ENCODE measurements at regions not wholly inside any gene's neighbourhood (a gene's known extent, or its start where the extent isn't known, plus 50 kb on each side); places are given as distances from the start of the nearest gene placed in this dataset.

DNA sequence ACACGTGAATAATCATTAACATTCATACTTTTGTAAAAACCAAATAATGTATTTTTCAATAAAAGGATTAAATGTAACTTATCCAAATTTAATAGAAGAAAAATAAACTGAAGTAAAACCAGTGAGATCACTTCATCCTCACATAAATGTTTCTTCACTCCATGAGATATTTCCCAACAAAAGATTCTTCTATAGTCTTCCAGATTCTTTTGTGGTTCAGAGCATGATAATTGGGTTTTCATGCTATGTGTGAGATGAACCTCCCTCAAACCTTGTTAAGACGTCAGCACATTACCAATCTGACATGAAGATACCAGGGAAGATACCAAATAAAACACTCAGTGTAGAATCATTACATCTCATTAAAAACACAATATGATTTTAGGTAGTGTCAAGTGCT is 62.9 kb upstream of the OXGR1 start:
- DNase-seq (ENCODE audit: low read depth in 4 of 4, low spot score in 1 of 4) = no peak

DNA sequence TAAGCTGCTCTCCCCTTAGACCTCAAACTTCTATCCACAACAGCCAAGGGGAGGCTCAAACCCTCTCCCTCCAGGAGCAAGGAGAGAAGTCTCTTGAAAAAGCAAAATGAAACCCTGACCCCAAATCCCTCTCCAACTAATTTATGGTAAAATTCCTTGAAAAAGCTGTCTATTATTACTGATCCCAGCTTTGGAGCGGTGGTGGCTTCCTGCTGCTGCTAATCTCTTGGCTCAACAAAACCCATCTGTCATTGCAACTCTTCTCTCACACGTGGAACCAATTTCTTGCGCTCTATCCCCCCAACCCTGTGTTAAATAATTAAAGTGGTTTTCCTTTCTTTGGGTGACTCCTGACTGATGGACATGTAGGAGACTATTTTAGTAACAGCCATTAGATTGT is 64.1 kb upstream of the OXGR1 start:
- no peak for DNase-seq (ENCODE audit: low read depth in 4 of 4, low spot score in 1 of 4)

DNA sequence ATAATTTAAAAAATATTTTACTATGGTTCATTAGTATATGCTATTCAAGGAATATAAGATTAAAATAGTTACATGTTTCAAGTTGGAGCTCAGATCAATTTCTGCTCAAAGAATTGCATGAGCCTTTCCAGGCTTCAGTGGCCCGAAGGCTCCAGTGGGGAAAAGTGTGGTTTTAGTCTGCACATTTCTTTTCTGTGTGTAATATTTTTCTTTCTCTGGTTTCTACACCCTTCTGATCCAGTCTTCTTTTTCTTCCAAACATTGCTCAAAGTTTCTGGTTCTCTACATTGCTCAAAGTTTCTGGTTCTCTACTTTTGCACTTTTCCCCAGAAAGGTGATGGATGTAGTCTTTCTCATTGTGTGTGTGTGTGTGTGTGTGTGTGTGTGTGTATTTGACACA is 64.7 kb upstream of the OXGR1 start:
- no peak for DNase-seq (ENCODE audit: low read depth in 4 of 4, low spot score in 1 of 4)

DNA sequence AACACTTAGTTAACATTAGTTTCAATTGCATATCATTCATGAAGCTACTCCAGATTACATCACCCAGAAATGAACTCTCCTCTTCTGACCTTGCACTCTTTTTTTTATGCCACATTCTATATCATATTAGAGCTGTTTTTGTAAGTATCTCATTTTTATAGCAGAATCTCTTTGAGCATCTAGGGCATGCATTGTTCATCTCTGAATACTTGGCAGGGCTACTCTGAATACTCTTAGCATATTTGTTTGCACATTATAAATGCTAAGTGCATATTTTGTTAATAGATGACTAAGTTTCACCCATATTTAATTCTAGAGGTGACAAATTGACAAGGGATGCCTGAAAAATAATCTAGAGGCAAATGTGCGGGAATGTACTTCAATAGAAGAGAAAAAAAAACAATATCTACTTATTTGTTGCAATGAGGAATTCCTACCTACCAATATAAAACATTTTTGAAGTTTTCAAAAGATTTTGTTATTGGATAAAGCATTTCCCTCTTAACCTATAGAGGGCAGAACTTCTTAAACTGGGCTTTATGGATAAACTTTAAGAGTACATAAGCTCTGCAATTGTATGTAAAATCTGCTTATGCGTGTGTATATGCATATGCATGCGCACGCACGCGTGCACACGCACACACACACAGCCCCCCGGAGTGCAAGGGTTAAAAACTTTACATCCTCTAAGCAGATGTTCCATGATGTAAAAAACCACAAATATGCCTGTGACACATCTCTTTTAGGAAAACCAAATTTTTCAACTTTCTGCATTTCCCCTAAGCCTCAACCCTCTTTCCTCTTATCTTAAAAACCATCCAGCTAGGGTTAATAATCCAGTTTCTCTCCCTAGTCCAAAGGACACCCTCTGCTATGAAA is 73.0 kb upstream of the OXGR1 start:
- DNase-seq (ENCODE audit: low read depth in 4 of 4, low spot score in 1 of 4) = no peak

DNA sequence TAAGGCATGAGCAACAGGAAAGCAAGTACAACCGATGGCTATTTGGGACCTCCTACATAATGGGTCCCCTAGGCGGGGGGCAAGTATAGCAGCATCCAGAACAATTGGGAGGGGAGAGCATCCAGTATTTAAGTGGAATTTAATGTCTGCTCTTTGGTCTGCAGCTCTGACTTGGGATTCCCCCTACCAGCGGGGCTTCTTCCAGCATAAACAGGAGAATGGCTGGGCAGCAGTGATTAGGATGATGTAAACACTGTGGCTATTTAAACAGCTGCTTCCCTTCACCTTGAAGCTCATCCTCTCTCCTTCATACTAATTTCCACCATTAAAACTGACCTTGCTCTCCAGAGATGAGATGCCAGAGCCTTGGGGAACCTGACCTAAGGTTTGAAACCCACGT is 73.9 kb upstream of the OXGR1 start:
- no peak for DNase-seq (ENCODE audit: low read depth in 4 of 4, low spot score in 1 of 4)

DNA sequence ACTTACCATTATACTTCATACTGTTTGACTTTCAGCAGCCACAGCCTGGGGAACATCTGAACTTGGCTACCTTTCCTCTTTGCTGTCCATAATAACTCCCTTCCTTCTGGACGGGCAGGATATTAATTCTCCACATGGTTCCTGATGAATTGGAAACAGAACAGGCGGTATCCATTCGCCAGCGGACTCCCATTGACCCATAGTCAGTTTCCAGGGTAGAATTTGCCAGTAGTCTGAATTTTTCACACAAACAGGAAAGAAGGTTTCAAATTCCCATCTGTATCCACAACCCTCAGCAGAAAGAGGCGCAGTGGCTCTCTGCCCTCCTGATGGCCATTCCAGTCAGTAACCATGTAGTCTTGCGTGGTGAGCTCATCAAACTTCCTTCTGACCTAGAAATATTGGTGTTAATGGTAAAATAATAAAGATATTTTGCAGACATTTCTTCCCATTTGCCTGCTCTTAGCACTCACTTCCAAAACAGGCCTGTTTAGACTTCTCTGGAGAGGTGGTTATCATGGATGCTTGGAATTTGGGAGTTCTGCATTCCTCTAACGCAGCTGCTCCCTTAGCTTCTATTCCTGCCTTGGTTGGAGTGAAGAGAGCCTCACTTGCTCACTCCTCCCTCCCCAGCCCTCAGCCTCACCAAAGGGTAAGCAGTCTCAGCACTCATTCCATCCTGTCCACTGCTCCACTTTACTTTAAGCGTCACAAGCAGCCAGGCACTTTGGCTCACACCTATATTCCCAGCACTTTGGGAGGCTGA is 75.0 kb upstream of the OXGR1 start:
- DNase-seq (ENCODE audit: low read depth in 4 of 4, low spot score in 1 of 4) = no peak

DNA sequence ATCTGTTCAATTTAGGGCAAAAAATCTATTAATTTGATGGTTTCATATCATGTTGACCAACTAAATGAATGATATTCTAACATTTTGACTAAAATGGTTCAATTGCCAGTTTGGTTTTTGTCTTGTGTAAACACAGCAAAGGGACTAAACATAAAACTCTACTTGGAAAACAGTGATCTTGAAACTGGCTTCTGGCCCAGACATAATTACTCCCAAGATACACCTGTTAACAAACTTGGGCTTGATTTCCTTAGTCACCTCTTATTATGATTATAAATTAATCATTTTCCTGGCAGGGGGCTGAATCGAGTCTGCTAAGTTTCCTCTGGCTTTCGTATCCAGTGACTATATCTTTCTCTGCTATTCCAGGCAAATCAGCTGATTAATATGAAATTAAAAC is 78.0 kb upstream of the OXGR1 start:
- DNase-seq (ENCODE audit: low read depth in 4 of 4, low spot score in 1 of 4) = no peak

DNA sequence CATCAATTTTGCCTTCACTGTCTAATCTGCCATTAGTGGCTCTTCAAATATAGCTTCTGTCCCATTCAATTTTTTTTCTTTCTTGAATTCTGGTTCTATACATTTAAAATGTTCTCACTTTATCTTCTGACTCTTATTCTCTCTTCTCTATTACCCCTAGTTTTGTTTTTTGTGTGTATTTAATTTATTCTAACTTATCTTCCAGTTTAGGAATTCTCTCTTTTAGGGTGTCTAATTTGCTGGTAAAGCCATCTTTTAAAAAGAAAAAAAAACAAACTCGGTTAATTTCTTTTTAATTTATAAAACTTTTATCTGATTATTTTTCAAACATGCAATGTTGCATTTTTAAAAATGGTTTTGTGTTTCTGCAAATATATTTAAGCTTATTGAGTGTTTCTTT is 80.3 kb upstream of the OXGR1 start:
- no peak for DNase-seq (ENCODE audit: low read depth in 4 of 4, low spot score in 1 of 4)

DNA sequence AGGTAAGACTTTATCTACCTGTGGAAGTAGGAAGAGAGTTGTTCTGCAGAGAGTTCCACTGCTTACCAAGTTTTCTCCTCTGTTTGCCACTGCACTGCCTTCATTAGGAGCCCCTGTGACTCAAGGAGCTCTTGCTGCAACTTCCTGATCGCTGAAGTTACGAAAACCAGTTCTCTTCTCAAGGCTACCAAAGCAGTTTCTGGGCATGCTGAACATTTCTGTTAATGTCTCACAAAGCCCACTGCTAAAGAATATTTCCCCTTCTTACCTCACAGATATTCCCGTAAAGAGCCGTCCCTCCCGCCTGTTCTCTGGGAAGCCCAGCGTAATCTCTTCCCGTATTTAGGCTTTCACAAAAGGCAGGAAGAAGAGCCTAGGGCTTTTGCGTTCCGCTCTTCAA is 82.6 kb upstream of the OXGR1 start:
- no peak for DNase-seq (ENCODE audit: low read depth in 4 of 4, low spot score in 1 of 4)

DNA sequence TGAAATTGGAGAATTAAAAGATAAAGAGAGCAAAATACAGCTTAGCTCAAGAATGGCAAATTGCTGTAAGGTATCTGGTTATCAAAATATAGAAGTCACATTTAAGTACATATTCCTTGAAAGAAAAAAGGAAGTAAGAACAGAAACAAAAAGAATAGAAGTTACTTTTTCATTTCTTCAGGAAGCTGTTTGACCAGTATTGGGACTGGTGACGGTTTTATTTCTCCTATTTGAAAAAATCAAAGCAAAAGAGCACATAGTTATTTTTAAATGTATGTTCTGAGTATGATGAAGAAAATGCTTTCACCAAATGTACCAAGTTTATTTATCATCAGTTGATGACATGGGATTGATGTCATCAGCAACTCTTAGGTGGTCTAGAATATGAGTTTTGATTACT is 83.1 kb upstream of the OXGR1 start:
- DNase-seq (ENCODE audit: low read depth in 4 of 4, low spot score in 1 of 4) = no peak

DNA sequence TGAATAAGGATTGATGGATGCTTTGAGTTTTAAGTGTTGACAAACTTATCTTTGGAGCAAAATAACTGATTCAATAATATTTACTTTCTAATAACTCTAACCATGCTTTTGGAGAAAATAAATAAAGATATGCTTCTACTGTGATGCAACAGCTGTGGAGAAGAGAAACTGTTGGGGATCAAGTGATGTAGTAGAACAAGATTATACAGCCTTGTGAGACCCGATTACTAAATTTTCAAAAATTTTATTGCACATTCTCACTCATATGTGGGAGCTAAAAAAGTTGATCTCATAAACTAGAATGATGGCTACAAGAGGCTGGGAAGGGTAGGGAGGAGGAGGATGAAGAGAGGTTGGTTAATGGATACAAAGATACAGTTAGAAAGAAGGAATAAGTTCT is 85.5 kb upstream of the OXGR1 start:
- no peak for DNase-seq (ENCODE audit: low read depth in 4 of 4, low spot score in 1 of 4)

DNA sequence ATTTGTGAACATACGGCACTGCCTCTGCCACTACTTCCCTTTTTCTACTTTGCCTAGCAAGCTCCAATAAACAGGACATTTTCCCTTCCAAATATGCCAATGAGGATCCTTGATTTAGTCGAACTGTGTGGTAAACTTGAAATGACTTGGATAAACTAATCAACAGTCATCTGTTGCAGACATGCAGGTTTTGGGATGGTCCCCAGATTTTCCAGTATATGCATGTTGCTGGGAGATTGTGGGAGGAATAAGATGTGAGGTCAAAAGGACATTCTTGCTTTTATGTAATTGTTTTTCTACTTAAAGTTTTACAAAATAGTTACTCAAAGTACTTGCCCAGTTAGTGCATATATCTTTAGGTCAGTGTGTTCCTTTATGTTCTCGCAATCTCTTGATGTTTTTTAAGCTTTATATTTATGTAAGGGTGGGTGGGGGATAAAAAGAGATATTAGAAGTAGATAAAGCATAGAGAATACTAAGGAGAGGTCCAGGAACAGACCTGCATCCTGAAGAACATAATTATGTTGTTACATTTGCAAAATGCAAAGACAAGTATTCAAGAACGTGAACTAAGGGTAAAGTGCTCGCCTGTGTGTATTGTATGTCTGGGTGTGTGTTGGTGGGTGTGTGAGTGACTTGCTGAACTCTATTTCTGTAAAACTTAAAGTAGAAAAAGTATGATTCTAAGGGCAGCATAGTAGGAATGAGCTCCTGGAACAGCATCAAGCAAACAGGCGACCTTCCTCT is 88.4 kb upstream of the OXGR1 start:
- DNase-seq (ENCODE audit: low read depth in 4 of 4, low spot score in 1 of 4) = no peak

DNA sequence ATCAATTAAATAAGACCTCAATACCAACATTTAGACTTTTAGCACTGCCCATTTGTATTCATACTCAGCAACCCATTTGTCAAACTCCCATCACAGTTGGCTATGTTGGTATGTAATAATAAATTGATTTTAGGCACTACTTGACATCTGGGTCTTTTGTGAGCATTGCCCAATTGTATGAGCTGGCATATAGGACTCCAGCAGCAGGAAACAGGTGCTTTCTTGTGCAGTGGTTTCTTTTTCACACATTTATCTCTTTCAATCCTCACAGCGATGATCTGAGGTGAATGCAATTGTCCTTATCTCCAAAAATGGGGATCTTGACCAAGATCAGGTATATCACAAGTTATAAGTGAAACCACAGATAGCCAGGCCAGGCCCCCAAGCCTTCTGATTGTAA is 96.9 kb upstream of the OXGR1 start:
- DNase-seq (ENCODE audit: low read depth in 4 of 4, low spot score in 1 of 4) = no peak

DNA sequence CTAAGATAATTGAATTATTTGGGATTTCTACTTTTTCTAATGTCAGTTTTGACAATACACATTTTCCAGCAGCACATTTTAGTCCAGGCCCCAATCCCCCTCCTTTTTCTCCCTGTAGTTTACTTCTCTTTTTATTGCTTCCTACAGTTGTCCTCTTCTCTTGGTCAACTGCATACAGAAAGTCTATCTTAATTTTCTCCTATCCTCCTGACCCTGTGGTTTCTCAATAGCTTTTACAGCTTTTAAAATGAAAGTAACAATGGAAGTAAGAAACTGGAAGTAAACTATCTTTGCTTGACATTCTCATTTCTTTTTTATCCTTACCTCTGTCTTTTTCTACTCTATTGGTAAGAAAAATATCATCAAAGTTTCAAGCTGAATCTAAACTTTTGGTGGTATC is 106.5 kb upstream of the OXGR1 start:
- no peak for DNase-seq (ENCODE audit: low read depth in 4 of 4, low spot score in 1 of 4)

DNA sequence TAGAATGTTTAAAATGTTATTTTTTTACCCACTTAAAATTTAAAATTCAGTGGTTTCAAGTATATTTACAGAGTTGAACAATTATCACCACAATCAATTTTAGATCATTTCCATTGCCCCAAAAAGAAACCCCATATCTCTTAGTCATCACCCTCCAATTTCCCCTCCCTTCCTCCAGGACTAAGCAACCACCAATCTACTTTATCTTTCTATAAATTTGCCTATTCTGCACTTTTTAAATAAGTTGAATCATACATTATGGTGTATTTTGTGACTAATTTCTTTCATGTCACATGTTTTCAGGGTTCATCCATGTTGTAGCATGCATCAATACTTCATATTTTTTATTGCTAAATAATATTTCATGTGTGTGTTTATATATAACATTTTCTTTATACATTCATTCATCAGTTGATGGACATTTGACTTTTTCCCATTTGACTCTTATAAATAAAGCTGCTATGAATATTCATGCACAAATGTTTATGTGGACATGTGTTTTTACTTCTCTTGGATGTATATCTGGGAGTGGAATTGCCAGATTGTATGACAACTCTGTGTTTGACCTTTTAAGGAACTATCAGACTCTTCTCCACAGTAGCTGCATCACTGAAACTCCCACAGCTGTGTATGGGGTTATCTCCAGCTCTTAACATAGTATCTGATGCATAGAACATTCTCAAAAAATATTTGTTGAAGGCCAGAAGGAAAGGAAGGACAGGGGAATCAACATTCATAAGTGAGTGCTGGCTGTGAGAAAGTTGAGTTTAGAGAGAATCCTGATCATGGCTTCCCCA is 107.8 kb upstream of the OXGR1 start:
- DNase-seq (ENCODE audit: low read depth in 4 of 4, low spot score in 1 of 4) = no peak

DNA sequence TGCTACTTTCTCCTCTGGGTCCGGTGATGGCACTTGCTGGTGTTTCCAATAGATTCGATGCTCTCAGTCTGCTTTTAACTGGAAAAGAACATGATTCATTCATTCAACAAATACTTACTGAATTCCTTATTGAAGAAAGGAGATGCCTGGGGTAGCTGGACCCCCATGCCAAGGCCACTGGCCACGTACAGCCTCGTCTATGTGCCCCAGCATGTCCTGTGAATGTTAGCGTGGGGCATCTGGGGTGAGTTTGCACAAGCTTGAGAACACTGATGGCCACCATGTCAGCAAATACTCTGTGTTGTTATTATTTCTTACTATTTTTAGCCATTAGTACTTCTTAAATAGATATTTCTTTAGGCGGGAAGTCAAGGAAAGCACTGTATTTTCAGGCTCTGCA is 112.0 kb upstream of the OXGR1 start:
- no peak for DNase-seq (ENCODE audit: low read depth in 4 of 4, low spot score in 1 of 4)

DNA sequence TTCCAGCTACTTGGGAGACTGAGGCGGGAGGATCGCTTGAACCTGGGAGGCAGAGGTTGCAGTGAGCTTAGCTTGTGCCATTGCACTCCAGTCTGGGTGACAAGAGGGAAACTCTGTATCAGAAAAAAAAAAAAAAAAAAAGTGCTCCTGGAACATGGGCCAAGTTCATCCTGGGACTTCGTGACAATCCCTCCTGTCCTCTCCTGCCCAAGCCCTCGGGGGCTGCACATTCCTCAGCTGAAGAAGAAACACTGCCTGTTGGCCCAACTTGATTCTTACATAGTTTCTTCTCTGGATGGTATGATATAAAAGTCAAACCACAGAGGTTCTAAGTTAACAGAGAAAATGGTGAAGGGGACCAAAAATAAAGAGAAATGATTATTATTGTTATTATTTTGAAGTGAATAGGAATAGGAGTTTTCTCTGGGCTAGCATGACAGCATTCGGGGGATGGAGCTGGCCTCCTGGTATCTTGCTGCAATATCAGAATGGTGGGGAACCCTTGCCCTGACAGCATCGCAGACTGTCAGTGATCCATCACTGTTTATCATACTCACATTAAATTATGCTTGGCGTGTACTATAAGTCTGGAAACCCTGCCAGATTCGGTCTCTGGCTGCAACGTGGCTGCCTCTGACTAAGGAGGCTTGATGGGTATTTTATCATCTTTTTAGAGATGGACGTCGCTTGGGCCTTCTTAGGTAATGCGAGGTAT is 113.7 kb upstream of the OXGR1 start:
- no peak for DNase-seq (ENCODE audit: low read depth in 4 of 4, low spot score in 1 of 4)

DNA sequence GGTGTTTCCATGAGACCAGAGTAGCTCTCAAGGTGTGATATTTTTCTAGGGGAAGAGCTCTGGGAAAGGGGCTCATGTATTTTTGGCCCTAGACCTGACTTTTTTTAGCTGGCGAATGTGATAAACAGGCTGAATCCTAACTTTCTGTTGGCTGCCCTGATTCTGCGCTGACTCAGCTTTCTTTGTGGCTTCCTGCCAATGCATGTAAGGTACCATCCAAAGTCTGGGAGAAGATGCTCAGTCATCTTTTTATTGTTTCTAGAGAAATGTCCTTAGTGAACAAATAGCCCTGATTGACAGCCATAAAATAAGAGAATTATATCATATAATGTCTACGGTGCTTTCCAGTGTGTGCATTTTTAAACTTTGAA is 113.6 kb upstream of the MBNL2 start:
- no peak for DNase-seq (ENCODE audit: low read depth in 4 of 4, low spot score in 1 of 4)

DNA sequence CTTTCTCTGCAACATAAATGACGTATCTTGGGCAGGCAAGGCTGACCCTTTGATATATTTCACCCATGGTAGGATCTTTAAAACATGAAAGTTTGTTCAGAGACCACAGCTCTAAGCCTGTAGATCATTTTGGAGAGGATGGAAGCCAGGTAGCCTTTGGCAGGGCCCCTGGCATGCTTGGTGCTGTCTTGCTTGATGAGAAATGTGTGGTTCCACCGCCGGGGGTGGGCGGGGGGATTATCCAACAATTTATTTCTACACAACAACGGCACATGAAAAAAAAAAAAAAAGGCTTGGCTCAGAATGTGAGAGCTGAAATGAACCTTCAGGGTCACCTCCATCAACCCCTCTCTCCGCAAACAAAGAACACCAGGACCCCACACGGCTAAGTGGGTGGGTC is 112.9 kb upstream of the MBNL2 start:
- DNase-seq (ENCODE audit: low read depth in 4 of 4, low spot score in 1 of 4) = no peak

DNA sequence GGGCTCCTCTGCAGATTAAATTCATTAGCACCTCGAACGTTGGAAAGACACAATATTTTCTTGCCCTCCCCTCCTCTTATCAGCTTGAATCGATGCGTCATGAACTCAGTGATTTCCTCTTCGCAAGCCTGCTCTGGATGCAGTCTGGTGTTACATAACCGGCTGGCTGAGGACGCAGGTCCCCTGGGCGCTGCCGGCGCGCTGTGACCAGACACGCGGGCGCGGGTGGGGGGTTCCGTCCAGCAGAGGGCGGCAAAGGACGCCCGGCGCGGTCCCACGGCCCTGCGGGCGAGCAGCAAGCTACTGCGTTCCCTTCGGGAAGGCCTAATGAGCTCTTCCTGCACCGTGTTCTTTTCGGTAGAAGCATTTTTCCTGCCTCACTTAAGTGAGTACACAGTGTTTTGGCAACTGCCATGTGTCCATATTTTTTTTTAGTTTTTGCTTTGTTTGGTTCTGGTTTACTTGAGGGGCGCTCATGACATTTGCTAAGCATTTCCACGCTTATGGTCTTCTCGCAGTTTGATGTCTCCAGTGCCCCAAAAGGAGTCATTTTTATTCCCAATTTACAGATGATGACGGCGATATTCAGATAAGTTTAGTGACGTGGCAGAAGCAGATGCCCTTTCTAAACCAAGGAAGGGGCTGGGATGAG is 112.2 kb upstream of the MBNL2 start:
- DNase-seq (ENCODE audit: low read depth in 4 of 4, low spot score in 1 of 4) = peak; percentile 57 to 73 (median 70)
